Tibial nerve (tissue), 4 donors: ENCODE measurements at regions not wholly inside any gene's neighbourhood (a gene's known extent, or its start where the extent isn't known, plus 50 kb on each side); places are given as distances from the start of the nearest gene placed in this dataset.

Experiments used
- DNase-seq, 2 donors: peaks; one replicate each; pipeline ENCODE4 v3.0.0-alpha.2; 2019; ENCODE audit warnings: low spot score in 2 of 2
- H3K27ac ChIP-seq, 4 donors: fragments of 200-600 bp; sonication (generic) in 3 of 4; one replicate each; pipeline ENCODE4 v1.5.1; 2017 to 2019; ENCODE audit warnings: mild to moderate bottlenecking in 1 of 4
- H3K27me3 ChIP-seq, 2 donors: fragments of 200-600 bp; sonication (generic) in 1 of 2; one replicate each; pipeline versions ENCODE4 v1.5.1 to v1.6.0; 2017 to 2019
- H3K36me3 ChIP-seq, 3 donors: fragments of 200-600 bp; sonication (generic); one replicate each; pipeline ENCODE4 v1.5.1; 2018 to 2019
- H3K4me1 ChIP-seq, 4 donors: fragments of 200-600 bp; sonication (generic) in 3 of 4; one replicate each; pipeline ENCODE4 v1.5.1; 2017 to 2019
- H3K4me3 ChIP-seq, 4 donors: fragments of 200-600 bp; sonication (generic) in 3 of 4; one replicate each; pipeline ENCODE4 v1.5.1; 2017 to 2019; ENCODE audit warnings: mild to moderate bottlenecking in 1 of 4, moderate library complexity in 1 of 4
- H3K9me3 ChIP-seq, 4 donors: fragments of 200-600 bp; sonication (generic) in 3 of 4; one replicate each; pipeline ENCODE4 v1.5.1; 2017 to 2019
- EP300 ChIP-seq, 2 donors: sonication (generic); formaldehyde crosslinking; IDR thresholded peaks; one replicate each; pipeline ENCODE4 v1.6.1; 2017; ENCODE audit warnings: antibody characterized with exemption in 2 of 2, mild to moderate bottlenecking in 1 of 2
- POLR2A ChIP-seq, 2 donors: fragments of 450-650 bp; IDR thresholded peaks; one replicate each; pipeline ENCODE4 v1.6.1; 2017; ENCODE audit warnings: antibody characterized with exemption in 2 of 2, mild to moderate bottlenecking in 2 of 2, moderate library complexity in 2 of 2
- WGBS, 2 donors: methylation state at CpG; one replicate each; pipeline ENCODE4 v1.1.5; 2018; 5-methylcytosine and 5-hydroxymethylcytosine counted together
- TF ChIP-seq, protein P1 (sequence below), 5 experiments: fragments of 200-600 bp in 3 of 5; fragments of 450-650 bp in 2 of 5; sonication (generic) in 3 of 5; IDR thresholded peaks; one replicate each; pipeline ENCODE4 v1.5.1; 2016 to 2019; ENCODE audit warnings: antibody characterized with exemption in 5 of 5, mild to moderate bottlenecking in 3 of 5, moderate library complexity in 2 of 5

DNA sequence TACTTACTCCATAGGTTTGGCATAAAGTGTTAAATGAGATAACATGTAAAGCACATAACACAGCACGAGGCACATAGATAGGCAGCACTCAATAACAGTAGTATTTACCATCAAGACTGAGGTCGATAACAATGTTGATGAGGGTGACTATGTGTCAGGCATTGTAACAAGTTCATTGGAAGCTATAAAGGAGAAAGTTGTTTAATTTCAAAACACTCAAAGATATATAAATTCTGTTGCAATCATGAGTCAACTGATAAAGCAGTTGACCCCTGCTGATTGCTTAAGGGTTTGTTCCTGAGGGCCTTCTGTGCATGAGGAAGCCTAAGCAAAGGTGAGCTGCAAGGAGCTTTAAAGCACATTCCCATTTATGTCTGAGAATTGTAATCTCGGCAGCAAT, 760.5 kb downstream of the SATB2 start:
- TF ChIP-seq, protein P1, sequence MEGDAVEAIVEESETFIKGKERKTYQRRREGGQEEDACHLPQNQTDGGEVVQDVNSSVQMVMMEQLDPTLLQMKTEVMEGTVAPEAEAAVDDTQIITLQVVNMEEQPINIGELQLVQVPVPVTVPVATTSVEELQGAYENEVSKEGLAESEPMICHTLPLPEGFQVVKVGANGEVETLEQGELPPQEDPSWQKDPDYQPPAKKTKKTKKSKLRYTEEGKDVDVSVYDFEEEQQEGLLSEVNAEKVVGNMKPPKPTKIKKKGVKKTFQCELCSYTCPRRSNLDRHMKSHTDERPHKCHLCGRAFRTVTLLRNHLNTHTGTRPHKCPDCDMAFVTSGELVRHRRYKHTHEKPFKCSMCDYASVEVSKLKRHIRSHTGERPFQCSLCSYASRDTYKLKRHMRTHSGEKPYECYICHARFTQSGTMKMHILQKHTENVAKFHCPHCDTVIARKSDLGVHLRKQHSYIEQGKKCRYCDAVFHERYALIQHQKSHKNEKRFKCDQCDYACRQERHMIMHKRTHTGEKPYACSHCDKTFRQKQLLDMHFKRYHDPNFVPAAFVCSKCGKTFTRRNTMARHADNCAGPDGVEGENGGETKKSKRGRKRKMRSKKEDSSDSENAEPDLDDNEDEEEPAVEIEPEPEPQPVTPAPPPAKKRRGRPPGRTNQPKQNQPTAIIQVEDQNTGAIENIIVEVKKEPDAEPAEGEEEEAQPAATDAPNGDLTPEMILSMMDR (IDR thresholded peaks at IDR 0.05): no peak
- TF ChIP-seq POLR2A (IDR thresholded peaks at IDR 0.05): no peak
- no peak for TF ChIP-seq EP300 (IDR thresholded peaks at IDR 0.05)
- H3K4me3 ChIP-seq: no peak overlapping the region
- H3K9me3 ChIP-seq: no peaks in the 10 kb centered on the region
- H3K27ac ChIP-seq: no peak overlapping the region
- no peaks in the 10 kb centered on the region for H3K4me1 ChIP-seq
- WGBS, 2 donors: 80 to 83% methylated on average over 3 of the region's 3 CpGs
- no peak for DNase-seq
- H3K27me3 ChIP-seq: no peaks in the 10 kb centered on the region
- no peaks in the 10 kb centered on the region for H3K36me3 ChIP-seq

DNA sequence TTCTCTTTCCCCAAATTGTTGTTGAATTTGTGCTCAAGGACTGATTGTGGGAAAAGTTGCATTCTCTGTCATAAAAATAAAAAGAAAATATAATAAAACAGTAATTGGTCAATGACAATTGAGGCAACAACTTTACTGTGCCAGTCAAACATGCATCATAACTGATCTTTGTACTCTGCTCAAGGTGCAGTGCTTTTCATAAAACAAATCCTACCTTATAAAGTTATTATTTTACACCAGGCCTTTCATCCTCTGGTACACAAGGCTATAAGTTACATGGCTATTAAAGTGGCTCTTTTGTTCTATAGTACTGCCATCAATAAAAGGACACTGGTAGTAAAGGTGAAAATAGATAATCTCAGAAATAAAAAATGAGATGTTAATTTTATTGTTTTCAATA, 761.9 kb downstream of the SATB2 start:
- Histone ChIP-seq H3K27ac (no peak overlapping the region), H3K27me3 (no peaks in the 10 kb centered on the region), H3K36me3 (no peaks in the 10 kb centered on the region), H3K9me3 (no peaks in the 10 kb centered on the region), H3K4me3 (no peak overlapping the region), H3K4me1 (no peaks in the 10 kb centered on the region)
- TF ChIP-seq EP300 (IDR thresholded peaks at IDR 0.05) (no peak), POLR2A (IDR thresholded peaks at IDR 0.05) (no peak)
- TF ChIP-seq, protein P1 (IDR thresholded peaks at IDR 0.05): no peak
- DNase-seq: no peak

DNA sequence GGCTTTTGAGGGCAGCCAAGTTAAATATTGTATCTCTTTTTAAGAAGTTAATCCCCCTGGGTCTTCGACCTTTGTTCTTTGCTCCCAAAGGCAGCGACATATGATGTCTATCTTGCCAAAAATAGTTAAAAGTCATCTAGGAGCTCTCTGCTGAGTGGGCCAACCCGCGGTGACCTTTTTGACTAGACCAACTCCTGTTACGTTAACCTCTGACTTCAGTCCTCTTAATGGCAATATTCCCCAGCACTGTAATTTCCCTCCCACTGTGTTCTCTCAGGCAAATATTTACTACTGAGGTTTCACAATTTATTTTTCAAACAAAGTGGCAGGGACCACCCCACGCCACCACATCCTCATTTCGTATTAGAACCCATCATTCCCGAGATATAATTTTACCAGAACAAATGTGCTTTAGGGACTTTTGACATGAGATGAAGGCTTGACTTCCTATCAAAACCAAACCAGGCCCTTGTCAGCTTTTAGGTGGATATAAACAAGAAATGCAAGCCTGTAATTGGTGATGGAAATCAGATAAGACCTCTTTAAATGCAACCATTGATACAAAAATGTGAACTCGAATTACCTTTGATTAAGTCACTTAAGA, 764.7 kb downstream of the SATB2 start:
- DNase-seq: no peak
- Histone ChIP-seq H3K9me3 (peaks cover 0 to 4% (median 0%) of the 10 kb centered on the region in 4 donors), H3K4me1 (no peaks in the 10 kb centered on the region), H3K27ac (no peak overlapping the region), H3K4me3 (no peak overlapping the region), H3K36me3 (no peaks in the 10 kb centered on the region), H3K27me3 (no peaks in the 10 kb centered on the region)
- WGBS, 2 donors: 29 to 33% methylated on average over 9 of the region's 9 CpGs
- TF ChIP-seq POLR2A (IDR thresholded peaks at IDR 0.05) (no peak), EP300 (IDR thresholded peaks at IDR 0.05) (no peak)
- TF ChIP-seq, protein P1 (IDR thresholded peaks at IDR 0.05): no peak

DNA sequence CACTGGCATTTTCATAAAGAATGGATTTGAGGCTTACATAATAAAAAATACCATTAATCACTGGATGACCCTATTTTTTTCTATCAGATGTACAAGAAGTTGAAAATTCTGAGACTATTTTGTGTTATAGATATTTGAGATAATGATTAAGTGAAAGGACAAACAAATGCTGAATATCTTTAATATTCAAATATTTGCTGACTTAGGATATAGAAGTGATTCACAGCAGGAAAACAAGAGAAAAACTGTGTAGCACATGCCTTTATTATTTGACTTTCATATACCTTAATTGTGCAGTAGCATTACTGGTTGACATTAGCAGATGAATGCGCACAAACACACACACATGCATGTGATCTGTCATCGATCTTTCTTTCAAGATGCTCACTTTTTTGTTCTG, 766.5 kb downstream of the SATB2 start:
- no peak for TF ChIP-seq EP300 (IDR thresholded peaks at IDR 0.05)
- no peak for TF ChIP-seq POLR2A (IDR thresholded peaks at IDR 0.05)
- TF ChIP-seq, protein P1 (IDR thresholded peaks at IDR 0.05): no peak
- DNase-seq: no peak
- no peak overlapping the region for H3K27ac ChIP-seq
- no peak overlapping the region for H3K4me3 ChIP-seq
- WGBS, 2 donors: 91 to 97% methylated on average over 2 of the region's 2 CpGs
- H3K4me1 ChIP-seq: no peaks in the 10 kb centered on the region
- H3K9me3 ChIP-seq: peaks cover 0 to 10% (median 0%) of the 10 kb centered on the region in 4 donors
- H3K36me3 ChIP-seq: no peaks in the 10 kb centered on the region
- H3K27me3 ChIP-seq: no peaks in the 10 kb centered on the region

DNA sequence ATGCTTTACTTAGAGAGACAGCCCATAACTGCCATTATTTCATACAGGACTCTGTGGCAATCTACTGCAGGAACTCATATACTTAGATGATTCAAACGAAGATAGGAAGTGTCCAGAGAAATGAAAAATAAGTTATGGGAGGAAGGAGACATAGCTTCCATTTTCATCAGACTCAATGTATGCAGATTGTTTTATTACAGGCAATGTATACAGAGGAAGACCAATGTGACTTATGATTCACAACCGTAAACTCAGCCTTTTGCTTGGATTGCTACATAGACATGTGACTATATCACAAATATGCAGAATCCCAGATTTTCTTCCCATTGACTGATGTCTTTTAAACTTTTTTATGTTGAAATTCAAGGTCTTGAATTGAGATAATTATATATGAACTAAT, 793.4 kb downstream of the SATB2 start:
- 72 to 84% methylated on average over 2 of the region's 2 CpGs for WGBS, 2 donors
- Histone ChIP-seq H3K27me3 (no peaks in the 10 kb centered on the region), H3K4me1 (no peaks in the 10 kb centered on the region), H3K4me3 (no peak overlapping the region), H3K27ac (no peak overlapping the region), H3K9me3 (no peaks in the 10 kb centered on the region), H3K36me3 (no peaks in the 10 kb centered on the region)
- TF ChIP-seq, protein P1 (IDR thresholded peaks at IDR 0.05): no peak
- no peak for TF ChIP-seq POLR2A (IDR thresholded peaks at IDR 0.05)
- no peak for TF ChIP-seq EP300 (IDR thresholded peaks at IDR 0.05)
- no peak for DNase-seq
